B cell (primary cell): ENCODE measurements at regions not wholly inside any gene's neighbourhood (a gene's known extent, or its start where the extent isn't known, plus 50 kb on each side); places are given as distances from the start of the nearest gene placed in this dataset.

Experiments
- ATAC-seq: fragments of 200-7000 bp; cut with Tn5 transposase; one replicate; pipeline ENCODE4 v1.10.0; 2021; ENCODE audit warnings: low read depth, mild to moderate bottlenecking, moderate number of reproducible peaks, moderate library complexity
- CTCF ChIA-PET: fragments of 350-600 bp; sonication (Branson Sonifier 250); formaldehyde crosslinking; loops from one replicate; lab custom pipeline; 2021; ENCODE audit warnings: antibody characterized with exemption, inconsistent platforms; lab: Charles Lee
- POLR2A ChIA-PET: fragments of 350-600 bp; sonication (Branson Sonifier 250); formaldehyde crosslinking; loops from one replicate; lab custom pipeline; 2021; ENCODE audit warnings: antibody characterized with exemption; lab: Charles Lee
- DNase-seq: peaks from one replicate; pipeline ENCODE4 v3.0.0; 2013
- H2AFZ ChIP-seq: 2 replicates; pipeline ENCODE4 v1.6.1; 2012; ENCODE audit warnings: mild to moderate bottlenecking, low read depth, low read length; ENCODE audit not compliant: insufficient read depth, poor library complexity, severe bottlenecking
- H3K27ac ChIP-seq, 2 donors: 1 replicate in 1 of 2; 2 replicates in 1 of 2; pipeline ENCODE4 v1.5.1; 2012 to 2013; ENCODE audit warnings: low read length in 2 of 2, mild to moderate bottlenecking in 2 of 2, moderate library complexity in 1 of 2
- H3K27me3 ChIP-seq, 4 experiments: fragments of 200-600 bp in 1 of 4; sonication (generic) in 1 of 4; replicated peaks in 1 of 4; 1 replicate in 2 of 4; 2 replicates in 2 of 4; pipeline versions ENCODE4 v1.6.1 to v1.7.0; 2013 to 2016; ENCODE audit warnings: low read length in 3 of 4, mild to moderate bottlenecking in 2 of 4, mixed read lengths in 1 of 4, moderate library complexity in 1 of 4; ENCODE audit not compliant: insufficient read depth in 4 of 4, control insufficient read depth in 3 of 4; ENCODE audit errors: control extremely low read depth in 1 of 4
- H3K36me3 ChIP-seq, 2 experiments: replicated peaks in 1 of 2; 1 replicate in 1 of 2; 2 replicates in 1 of 2; pipeline versions ENCODE4 v1.6.1 to v1.7.1; 2013; ENCODE audit warnings: low read length in 1 of 2; ENCODE audit not compliant: insufficient read depth in 2 of 2, control insufficient read depth in 1 of 2; ENCODE audit errors: control extremely low read depth in 1 of 2, extremely low read depth in 1 of 2
- H3K4me1 ChIP-seq, 2 donors: fragments of 200-600 bp in 1 of 2; sonication (generic) in 1 of 2; 1 replicate in 1 of 2; 2 replicates in 1 of 2; pipeline versions ENCODE4 v1.5.1 to v1.6.1; 2013 to 2017; ENCODE audit warnings: low read length in 2 of 2; ENCODE audit not compliant: control insufficient read depth in 2 of 2, insufficient read depth in 2 of 2
- H3K4me2 ChIP-seq: replicated peaks from 2 replicates; pipeline ENCODE3; 2012; ENCODE audit warnings: mild to moderate bottlenecking, low read depth, low read length; ENCODE audit not compliant: poor library complexity, severe bottlenecking
- H3K4me3 ChIP-seq, 5 experiments: fragments of 200-600 bp in 1 of 5; sonication (generic) in 1 of 5; 1 replicate in 3 of 5; 2 replicates in 2 of 5; pipeline versions ENCODE4 v1.5.1 to v1.7.0; 2011 to 2016; ENCODE audit warnings: low read length in 4 of 5, mild to moderate bottlenecking in 4 of 5, low read depth in 2 of 5, control low read depth in 1 of 5, moderate library complexity in 1 of 5; ENCODE audit not compliant: insufficient read depth in 1 of 5; ENCODE audit errors: control extremely low read depth in 1 of 5, extremely low read depth in 1 of 5
- H3K79me2 ChIP-seq: fragments of 200-600 bp; sonication (generic); one replicate; pipeline ENCODE4 v1.6.0; 2016; ENCODE audit warnings: low read length; ENCODE audit not compliant: control insufficient read depth, insufficient read depth
- H3K9ac ChIP-seq: fragments of 200-600 bp; sonication (generic); 2 replicates; pipeline ENCODE4 v1.6.1; 2017; ENCODE audit warnings: mild to moderate bottlenecking, low read length, moderate library complexity
- H3K9me3 ChIP-seq, 3 donors: one replicate each; pipeline versions ENCODE4 v1.6.1 to v1.7.1; 2013; ENCODE audit warnings: low read length in 2 of 3; ENCODE audit not compliant: control insufficient read depth in 2 of 3, insufficient read depth in 1 of 3; ENCODE audit errors: control extremely low read depth in 1 of 3
- H4K20me1 ChIP-seq: 2 replicates; pipeline ENCODE4 v1.6.0; 2012; ENCODE audit warnings: mild to moderate bottlenecking, low read length; ENCODE audit not compliant: insufficient read depth, control insufficient read depth, poor library complexity, severe bottlenecking
- H3K27ac Mint-ChIP-seq: one replicate; pipeline ENCODE4 v1.8.0; 2021; ENCODE audit warnings: mixed read lengths
- H3K27me3 Mint-ChIP-seq: one replicate; pipeline ENCODE4 v1.8.0; 2021; ENCODE audit warnings: mixed read lengths
- H3K4me1 Mint-ChIP-seq: one replicate; pipeline ENCODE4 v1.8.0; 2021; ENCODE audit warnings: mixed read lengths
- H3K4me3 Mint-ChIP-seq: one replicate; pipeline ENCODE4 v1.8.0; 2021; ENCODE audit warnings: mixed read lengths
- H3K9me3 Mint-ChIP-seq: one replicate; pipeline ENCODE4 v1.8.0; 2022; ENCODE audit warnings: mixed read lengths; ENCODE audit not compliant: insufficient read depth
- EZH2 ChIP-seq: IDR thresholded peaks from 2 replicates; pipeline ENCODE4 v1.6.1; 2012; ENCODE audit warnings: borderline replicate concordance, low read depth, mild to moderate bottlenecking, moderate library complexity, low read length; ENCODE audit not compliant: insufficient read depth, poor library complexity, severe bottlenecking
- WGBS: methylation state at CpG from one replicate; pipeline ENCODE4 v1.1.5; 2013; ENCODE audit warnings: missing lambda C conversion rate; ENCODE audit not compliant: insufficient coverage; 5-methylcytosine and 5-hydroxymethylcytosine counted together
- intact Hi-C: fragments of 100-400 bp; cut with micrococcal nuclease; formaldehyde crosslinking; loops from one replicate; pipeline ENCODE4 v1.10.0; 2022
- TF ChIP-seq, protein P1 (sequence below): fragments of 200-600 bp; IDR thresholded peaks from one replicate; pipeline ENCODE4 v1.8.0; 2022; ENCODE audit warnings: antibody characterized with exemption, mild to moderate bottlenecking

DNA sequence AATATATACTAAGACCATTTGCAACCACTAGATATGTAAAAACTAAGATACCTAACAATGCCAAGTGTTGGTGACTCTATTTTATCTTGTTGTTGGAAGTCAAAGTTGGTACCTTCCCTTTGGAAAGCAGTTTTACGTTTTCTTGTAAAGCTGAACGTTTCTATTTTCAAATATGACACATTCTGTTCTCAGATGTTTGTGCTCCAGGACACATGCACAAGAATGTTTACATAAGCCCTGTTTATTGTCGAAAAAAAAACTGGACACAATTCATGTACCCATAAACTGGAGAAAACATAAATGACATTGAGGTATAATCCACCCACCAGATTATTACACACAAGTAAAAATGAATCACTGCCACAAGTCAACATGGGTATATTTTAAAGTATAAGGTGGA lies 967.4 kb downstream of the BCL11B start:
- Histone ChIP-seq H3K9me3 (no peaks in the 10 kb centered on the region), H3K79me2 (no peaks in the 10 kb centered on the region), H4K20me1 (no peaks in the 10 kb centered on the region), H3K27me3 (no peaks in the 10 kb centered on the region), H3K27ac (no peak overlapping the region), H2AFZ (no peak overlapping the region), H3K36me3 (no peaks in the 10 kb centered on the region), H3K4me2 (no peak overlapping the region), H3K9ac (no peak overlapping the region), H3K4me1 (no peaks in the 10 kb centered on the region), H3K4me3 (no peak overlapping the region)
- DNase-seq (no peak), ATAC-seq (no peak)
- TF ChIP-seq, protein P1, sequence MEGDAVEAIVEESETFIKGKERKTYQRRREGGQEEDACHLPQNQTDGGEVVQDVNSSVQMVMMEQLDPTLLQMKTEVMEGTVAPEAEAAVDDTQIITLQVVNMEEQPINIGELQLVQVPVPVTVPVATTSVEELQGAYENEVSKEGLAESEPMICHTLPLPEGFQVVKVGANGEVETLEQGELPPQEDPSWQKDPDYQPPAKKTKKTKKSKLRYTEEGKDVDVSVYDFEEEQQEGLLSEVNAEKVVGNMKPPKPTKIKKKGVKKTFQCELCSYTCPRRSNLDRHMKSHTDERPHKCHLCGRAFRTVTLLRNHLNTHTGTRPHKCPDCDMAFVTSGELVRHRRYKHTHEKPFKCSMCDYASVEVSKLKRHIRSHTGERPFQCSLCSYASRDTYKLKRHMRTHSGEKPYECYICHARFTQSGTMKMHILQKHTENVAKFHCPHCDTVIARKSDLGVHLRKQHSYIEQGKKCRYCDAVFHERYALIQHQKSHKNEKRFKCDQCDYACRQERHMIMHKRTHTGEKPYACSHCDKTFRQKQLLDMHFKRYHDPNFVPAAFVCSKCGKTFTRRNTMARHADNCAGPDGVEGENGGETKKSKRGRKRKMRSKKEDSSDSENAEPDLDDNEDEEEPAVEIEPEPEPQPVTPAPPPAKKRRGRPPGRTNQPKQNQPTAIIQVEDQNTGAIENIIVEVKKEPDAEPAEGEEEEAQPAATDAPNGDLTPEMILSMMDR = no peak
- no peak for TF ChIP-seq EZH2
- ChIA-PET CTCF (no interaction called here), POLR2A (no interaction called here)
- intact Hi-C loops = no loop called here
- H3K4me1 Mint-ChIP-seq = no peaks in the 10 kb centered on the region
- H3K27ac Mint-ChIP-seq = no peak overlapping the region
- H3K27me3 Mint-ChIP-seq = no peaks in the 10 kb centered on the region
- H3K9me3 Mint-ChIP-seq = no peaks in the 10 kb centered on the region
- H3K4me3 Mint-ChIP-seq = no peak overlapping the region
- WGBS = 79% methylated on average over 2 of the region's 3 CpGs

DNA sequence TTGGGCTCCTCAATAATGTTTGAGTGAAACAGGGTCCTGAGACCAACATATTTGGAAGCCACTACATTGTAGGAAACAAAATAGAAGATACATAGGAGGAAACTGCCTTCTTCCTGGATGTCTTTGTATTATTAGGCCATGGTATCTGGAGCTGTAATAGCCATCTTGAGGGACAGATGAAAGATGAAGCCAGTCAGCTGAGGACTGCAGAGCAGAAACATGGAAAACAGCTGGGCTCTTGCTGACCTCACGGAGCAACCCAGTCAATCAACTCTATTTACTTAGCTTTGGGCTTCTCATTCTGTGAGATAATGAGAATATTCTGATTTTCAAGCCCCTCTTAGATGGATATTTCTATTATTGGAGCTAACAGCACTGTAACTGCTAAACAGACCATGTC lies 962.4 kb downstream of the BCL11B start:
- Mint-ChIP-seq H3K4me3 (no peak overlapping the region), H3K27ac (no peak overlapping the region), H3K9me3 (no peaks in the 10 kb centered on the region), H3K4me1 (no peaks in the 10 kb centered on the region), H3K27me3 (no peaks in the 10 kb centered on the region)
- H2AFZ ChIP-seq = no peak overlapping the region
- TF ChIP-seq, protein P1 = no peak
- TF ChIP-seq EZH2 = no peak
- no peaks in the 10 kb centered on the region for H3K4me1 ChIP-seq
- H3K4me3 ChIP-seq = no peak overlapping the region
- no peaks in the 10 kb centered on the region for H3K27me3 ChIP-seq
- no peaks in the 10 kb centered on the region for H3K79me2 ChIP-seq
- ATAC-seq (no peak), DNase-seq (no peak)
- ChIA-PET POLR2A (no interaction called here), CTCF (no interaction called here)
- no peaks in the 10 kb centered on the region for H4K20me1 ChIP-seq
- H3K9me3 ChIP-seq = peaks cover 0 to 4% (median 0%) of the 10 kb centered on the region in 3 donors
- no CpG with 5 or more reads among the region's 1 CpG for WGBS
- H3K36me3 ChIP-seq = no peaks in the 10 kb centered on the region
- H3K9ac ChIP-seq = no peak overlapping the region
- intact Hi-C loops = no loop called here
- H3K27ac ChIP-seq = no peak overlapping the region
- no peak overlapping the region for H3K4me2 ChIP-seq
